HG03558 (cell line): ENCODE measurements at regions not wholly inside any gene's neighbourhood (a gene's known extent, or its start where the extent isn't known, plus 50 kb on each side); places are given as distances from the start of the nearest gene placed in this dataset.

Source experiments
- ATAC-seq: cut with Tn5 transposase; IDR thresholded peaks from one replicate; pipeline ENCODE4 v1.9.1; 2021; ENCODE audit warnings: moderate number of reproducible peaks; ENCODE audit not compliant: unreplicated experiment; ENCODE audit errors: extremely low read depth

GRCh38 chr16:86894925-86895324 lies 316.6 kb downstream of the FOXL1 start:
- no peak for ATAC-seq

- no peak for ATAC-seq
Observed at GRCh38 chr16:86895606-86896005, 317.3 kb downstream of the FOXL1 start.

- ATAC-seq = no peak
Observed at GRCh38 chr16:86896976-86897375, 318.6 kb downstream of the FOXL1 start.

- no peak for ATAC-seq
Observed at GRCh38 chr16:86897486-86897885, 319.1 kb downstream of the FOXL1 start.

GRCh38 chr16:86898386-86898785 lies 320.0 kb downstream of the FOXL1 start:
- no peak for ATAC-seq

- no peak for ATAC-seq
Observed at GRCh38 chr16:86899151-86899550, 320.8 kb downstream of the FOXL1 start.

- no peak for ATAC-seq
Observed at GRCh38 chr16:86899757-86900156, 321.4 kb downstream of the FOXL1 start.

- ATAC-seq = no peak
Observed at GRCh38 chr16:86901483-86901882, 323.1 kb downstream of the FOXL1 start.

GRCh38 chr16:86902656-86903001 lies 324.3 kb downstream of the FOXL1 start:
- ATAC-seq = no peak

GRCh38 chr16:86903068-86903467 lies 324.7 kb downstream of the FOXL1 start:
- ATAC-seq = no peak

- ATAC-seq = no peak
Observed at GRCh38 chr16:86905302-86905701, 327.0 kb downstream of the FOXL1 start.

GRCh38 chr16:86906623-86907022 lies 328.3 kb downstream of the FOXL1 start:
- no peak for ATAC-seq

GRCh38 chr16:86909359-86910160 lies 331.2 kb downstream of the FOXL1 start:
- no peak for ATAC-seq

- ATAC-seq = no peak
Observed at GRCh38 chr16:86910161-86910769, 331.9 kb downstream of the FOXL1 start.

- ATAC-seq = no peak
Observed at GRCh38 chr16:86911437-86911958, 333.1 kb downstream of the FOXL1 start.

GRCh38 chr16:86913886-86914285 lies 335.5 kb downstream of the FOXL1 start:
- ATAC-seq = no peak

GRCh38 chr16:86914876-86915717 lies 336.7 kb downstream of the FOXL1 start:
- no peak for ATAC-seq

GRCh38 chr16:86917471-86918365 lies 339.4 kb downstream of the FOXL1 start:
- no peak for ATAC-seq

- no peak for ATAC-seq
Observed at GRCh38 chr16:86918637-86919036, 340.3 kb downstream of the FOXL1 start.

- ATAC-seq = no peak
Observed at GRCh38 chr16:86919078-86919477, 340.7 kb downstream of the FOXL1 start.
